GM19468 (cell line): ENCODE measurements at regions not wholly inside any gene's neighbourhood (a gene's known extent, or its start where the extent isn't known, plus 50 kb on each side); places are given as distances from the start of the nearest gene placed in this dataset.
"Not testable (repeated sequence)": the region's sequence is repeated elsewhere in the genome, so short reads cannot be mapped to it uniquely, and the experiment has no call there.

Source experiments
- ATAC-seq: cut with Tn5 transposase; IDR thresholded peaks from one replicate; pipeline ENCODE4 v1.9.1; 2021; ENCODE audit warnings: mild to moderate bottlenecking, moderate library complexity, moderate number of reproducible peaks; ENCODE audit not compliant: unreplicated experiment; ENCODE audit errors: extremely low read depth

DNA sequence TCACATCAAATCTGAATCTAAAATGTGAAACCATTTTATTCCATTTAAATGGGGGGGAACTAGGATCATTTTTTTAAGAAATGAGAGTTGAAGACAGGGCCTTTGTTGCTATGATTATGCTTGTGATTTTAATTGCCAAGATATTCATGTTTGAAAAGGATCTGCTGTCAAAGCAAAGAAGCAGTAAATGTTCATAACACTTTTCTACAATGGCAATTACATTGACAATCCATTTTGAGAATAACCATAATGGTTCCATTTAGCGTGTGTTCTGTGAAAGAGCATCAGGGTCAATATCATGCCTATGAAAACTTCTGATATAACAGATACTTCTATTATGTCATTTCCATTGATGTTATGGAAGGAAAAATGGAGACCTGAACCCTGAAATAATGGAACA is 745.8 kb upstream of the SGO1 start:
- ATAC-seq: no peak

DNA sequence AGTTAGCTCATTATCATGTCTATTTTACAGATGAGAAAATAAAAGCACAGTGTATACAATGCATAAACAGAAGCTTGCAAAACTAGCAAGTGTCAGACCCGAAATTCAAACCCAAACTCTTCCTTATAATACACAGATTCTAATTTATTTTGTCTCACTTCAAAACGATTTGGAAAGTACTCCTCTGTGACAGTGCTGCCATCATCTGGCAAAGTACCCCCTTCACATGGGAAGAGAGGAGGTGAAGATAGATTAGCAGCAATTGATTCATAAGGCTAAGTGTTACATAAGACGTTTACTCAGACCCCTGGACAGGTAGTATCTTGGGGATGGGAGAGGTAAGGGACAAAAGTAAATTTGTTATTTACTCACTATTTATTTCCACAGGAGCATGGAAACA is 744.0 kb upstream of the SGO1 start:
- ATAC-seq: no peak

DNA sequence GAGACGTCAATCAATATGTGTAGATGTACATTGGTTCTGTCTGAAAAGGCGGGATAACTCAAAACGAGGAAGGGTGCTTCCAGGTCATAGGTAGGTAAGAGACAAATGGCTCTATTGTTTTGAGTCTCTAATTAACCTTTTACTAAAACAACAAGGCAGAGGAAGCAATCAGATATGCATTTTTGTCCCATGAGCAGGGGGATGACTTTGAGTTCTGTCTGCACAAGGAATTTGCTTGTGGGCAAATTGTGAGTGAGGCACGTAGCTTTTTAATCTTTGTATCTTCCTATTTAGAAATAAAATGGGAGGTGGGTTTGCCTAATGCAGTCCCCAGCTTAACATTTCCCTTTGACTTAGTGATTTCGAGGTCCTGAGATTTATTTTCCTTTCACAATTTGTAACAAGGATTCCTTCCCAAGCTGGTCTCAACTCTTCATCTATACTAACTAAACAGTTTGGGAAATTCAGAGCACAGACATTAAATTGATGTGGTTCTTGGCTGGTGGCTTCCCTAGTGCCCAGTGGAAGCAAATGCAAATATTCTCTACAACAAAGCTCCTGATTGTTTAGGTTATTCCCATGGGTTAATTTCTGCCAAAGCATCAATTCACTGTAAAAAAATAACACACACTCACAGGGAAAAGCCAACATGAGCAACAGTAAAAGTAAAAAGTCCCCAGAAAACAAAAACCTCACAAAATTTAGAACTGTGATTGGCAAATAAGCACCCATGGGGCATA is 738.8 kb upstream of the SGO1 start:
- ATAC-seq: no peak

DNA sequence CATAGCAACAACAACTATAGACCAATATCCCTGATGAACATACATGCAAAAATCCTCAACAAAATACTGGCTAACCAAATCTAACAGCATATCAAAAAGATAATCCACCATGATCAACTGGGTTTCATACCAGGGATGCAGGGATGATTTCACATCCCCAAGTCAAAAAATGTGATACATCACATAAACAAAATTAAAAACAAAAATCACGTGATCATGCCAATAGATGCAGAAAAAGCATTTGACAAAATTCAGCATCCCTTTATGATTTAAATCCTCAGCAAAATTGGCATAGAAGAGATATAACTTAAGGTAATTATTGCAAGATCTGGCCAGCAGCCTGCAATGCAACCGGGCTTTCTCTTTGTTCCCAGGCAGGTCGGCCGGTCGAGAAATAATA is 735.1 kb upstream of the SGO1 start:
- not testable (repeated sequence) for ATAC-seq

GRCh38 chr3:20916951-20917606 is 731.1 kb upstream of the SGO1 start:
- ATAC-seq: no peak

DNA sequence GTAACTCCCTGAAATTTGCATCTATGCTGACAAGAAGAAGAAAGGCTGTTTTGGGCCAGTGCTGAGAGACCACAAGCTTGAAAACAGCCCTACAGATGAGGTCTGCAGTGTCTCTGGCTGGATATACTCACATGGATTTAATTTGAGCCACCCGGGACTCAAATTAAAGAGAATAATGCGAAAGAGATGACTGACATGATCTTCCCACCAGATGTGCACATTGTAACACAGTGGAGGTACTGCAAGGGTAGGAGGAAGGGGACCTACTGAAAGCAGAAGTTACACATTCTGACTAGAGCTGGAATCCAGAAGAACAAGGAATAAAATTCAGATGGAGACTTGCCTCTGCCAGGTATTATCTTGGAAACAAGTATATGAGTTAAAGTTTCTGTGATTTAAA is 728.3 kb upstream of the SGO1 start:
- ATAC-seq: no peak

- ATAC-seq: no peak
These were observed 726.4 kb upstream of the SGO1 start for GRCh38 chr3:20912406-20912805.

DNA sequence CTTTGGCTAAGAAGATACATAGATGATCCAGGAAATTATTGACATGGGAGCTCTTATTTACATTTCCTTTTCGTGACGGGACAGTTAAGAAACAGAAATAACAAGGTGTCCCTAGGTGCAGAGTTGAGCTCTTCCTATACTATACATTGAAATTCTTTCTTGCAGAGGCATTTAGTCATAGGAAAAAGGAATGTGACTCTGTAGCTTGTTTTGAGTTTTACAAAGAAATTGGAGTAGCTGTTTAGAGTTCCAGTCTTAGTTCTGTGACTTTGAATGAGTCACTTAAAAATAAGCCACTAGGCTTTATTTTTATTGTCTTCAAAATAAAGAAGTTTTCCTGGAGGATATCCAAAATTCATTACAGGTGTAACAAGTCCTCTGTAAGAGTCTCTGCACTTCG is 723.5 kb upstream of the SGO1 start:
- ATAC-seq: no peak

DNA sequence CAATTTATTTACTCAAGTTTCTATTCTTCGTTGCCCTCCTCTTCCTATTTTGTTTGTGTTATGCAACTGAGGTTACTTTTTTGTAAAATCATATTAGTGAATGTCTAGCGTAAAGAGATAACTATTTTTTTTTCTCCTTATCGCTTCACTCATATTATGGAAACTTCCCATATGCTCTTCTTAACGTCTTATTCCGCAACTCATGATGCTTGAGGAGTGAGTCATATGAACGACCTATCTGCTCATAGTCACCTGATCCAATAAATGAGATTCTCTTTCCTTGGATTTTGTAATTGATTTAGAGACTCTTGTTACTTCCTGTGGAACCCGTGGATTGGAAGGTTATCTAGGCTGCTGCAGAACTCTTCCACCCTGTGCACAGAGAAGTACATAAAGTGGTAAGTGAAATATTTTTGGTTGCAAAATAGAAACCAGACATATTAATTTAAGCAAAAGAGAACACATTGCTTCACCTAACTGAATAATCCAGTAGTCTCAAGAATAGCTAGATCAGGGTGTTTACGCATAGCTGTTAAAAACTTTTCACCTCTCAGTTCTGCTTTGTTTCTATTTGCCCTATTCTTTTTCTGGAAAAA is 719.3 kb upstream of the SGO1 start:
- ATAC-seq: no peak

DNA sequence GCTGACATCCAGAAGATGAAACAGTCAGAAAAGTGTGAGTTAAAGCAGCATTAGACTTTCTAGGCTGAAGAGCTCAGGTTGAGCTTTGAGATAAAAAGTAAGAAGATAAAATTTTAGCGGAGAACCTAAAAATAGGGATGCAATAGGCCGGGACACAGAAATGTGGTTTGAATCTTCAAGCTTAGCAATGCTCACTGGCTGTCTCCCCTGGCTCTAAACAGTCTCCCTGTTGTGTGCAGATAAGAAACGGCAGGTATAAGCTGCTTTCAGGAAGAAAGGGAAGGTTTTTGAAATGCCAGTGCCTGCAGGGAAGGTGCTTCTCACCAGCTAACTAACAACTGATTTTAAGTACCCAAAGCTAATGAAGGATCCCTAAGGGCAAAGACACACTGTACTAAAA is 718.7 kb upstream of the SGO1 start:
- ATAC-seq: no peak

- no peak for ATAC-seq
These were observed 713.0 kb upstream of the SGO1 start for GRCh38 chr3:20898962-20899361.

DNA sequence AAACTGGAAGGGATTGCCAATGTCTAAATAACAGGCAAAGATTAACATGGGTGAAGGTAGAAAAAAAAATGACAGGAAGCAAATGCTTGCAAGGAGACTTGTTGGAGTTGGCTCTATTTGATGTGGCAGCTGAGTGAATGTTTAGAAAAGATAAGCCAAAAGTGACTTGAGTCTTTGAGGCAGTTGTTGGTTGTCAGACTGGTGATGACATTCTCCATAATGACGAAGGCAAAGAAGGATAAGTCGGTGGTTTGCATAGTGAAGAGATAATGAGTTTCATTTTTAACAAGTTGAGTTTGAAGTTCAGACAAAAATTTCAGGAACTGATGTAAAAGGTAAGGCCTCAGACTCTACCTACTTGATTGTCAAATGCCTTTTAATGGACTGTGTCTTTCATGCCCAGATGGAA is 704.1 kb upstream of the SGO1 start:
- ATAC-seq: no peak

DNA sequence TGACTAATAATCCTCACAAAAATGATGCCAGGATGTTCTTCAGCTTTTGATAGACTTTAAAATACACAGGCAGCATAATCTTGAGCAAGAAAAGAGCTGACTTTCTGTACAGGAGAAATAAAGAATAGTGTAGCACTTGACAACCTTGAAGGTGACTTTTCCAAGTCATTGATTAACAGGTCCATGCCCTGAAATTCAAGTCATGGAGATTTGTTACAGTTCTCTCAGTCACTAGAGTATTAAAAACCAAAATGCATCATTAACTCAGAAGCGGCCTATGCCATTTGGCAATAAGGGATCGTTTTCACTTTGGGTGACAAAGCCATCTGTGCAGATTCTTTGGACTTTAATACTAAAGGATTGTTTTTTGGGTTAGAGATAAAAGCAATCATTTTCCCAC is 692.7 kb upstream of the SGO1 start:
- no peak for ATAC-seq

DNA sequence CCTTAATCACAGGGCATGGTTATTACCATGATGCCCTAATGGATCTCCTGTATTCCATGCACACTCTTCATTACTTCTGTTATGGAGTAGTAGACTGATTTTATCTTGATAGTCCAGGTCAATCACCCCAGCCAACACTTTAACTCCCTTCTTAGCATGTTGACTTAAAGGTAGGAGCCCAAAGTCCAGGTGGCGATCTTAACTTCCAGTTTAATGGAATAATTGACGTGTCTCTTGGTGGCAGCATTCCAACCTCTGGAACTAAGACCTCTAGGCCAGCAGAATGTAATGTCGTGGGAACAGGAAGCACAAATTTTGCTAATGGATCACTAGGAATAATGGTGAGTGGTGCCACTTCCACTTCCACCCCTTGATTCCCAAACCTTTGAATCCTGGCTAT is 687.2 kb upstream of the SGO1 start:
- no peak for ATAC-seq

GRCh38 chr3:20870106-20870899 is 684.3 kb upstream of the SGO1 start:
- ATAC-seq: no peak

- no peak for ATAC-seq
These were observed 679.8 kb upstream of the SGO1 start for GRCh38 chr3:20865803-20866202.

- no peak for ATAC-seq
These were observed 675.4 kb upstream of the SGO1 start for GRCh38 chr3:20861454-20861853.

DNA sequence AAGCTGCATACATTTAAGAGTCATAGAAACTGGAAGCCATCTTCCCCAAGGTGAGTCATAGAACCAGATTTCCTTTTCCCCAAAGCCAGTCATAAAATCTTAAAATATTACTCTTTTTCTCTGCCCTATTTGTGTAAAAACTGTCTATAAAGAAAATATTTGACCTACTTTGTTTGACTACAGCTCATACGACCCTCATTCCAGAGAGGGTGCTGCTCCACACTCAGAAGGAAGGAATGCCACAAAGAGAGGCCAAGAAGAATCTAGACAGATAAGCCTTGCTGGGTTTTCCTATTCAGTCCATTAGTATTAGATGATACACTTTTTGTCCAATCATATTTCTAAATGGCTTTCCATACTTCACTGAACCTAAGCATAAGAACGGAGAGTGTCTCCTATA is 671.6 kb upstream of the SGO1 start:
- no peak for ATAC-seq

GRCh38 chr3:20853890-20854289 is 667.9 kb upstream of the SGO1 start:
- ATAC-seq: no peak

DNA sequence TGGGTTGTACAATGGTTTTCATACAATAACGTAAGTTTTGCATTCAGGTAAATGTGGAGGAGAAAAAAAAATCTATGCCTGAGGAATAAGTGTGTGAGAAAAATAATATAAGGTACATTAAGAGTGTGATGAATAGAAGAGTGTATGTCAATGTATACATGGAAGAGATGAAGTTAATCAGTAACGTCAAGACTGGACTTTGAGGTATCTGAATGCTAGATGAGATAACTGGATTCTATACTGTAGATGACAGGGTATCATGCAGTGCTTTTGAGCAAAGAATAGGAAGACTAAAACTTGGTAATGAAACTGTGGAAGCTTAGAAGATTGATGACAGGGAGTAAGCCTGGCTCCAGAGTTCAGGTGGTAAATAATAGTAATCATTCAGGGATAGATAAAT is 666.7 kb upstream of the SGO1 start:
- no peak for ATAC-seq

GRCh38 chr3:20849975-20850374 is 664.0 kb upstream of the SGO1 start:
- ATAC-seq: no peak
